Neural cell (in vitro differentiated cells): ENCODE measurements at regions not wholly inside any gene's neighbourhood (a gene's known extent, or its start where the extent isn't known, plus 50 kb on each side); places are given as distances from the start of the nearest gene placed in this dataset.

ENCODE experiments used
- H2AFZ ChIP-seq: fragments of 200-600, 300-800 bp; sonication (generic), shearing (Covaris generic); 2 replicates; pipeline ENCODE4 v1.6.0; 2014; ENCODE audit warnings: low read depth, mild to moderate bottlenecking, antibody characterized with exemption, low read length, moderate library complexity
- H3F3A ChIP-seq: fragments of 200-600 bp; shearing (Covaris generic); 2 replicates; pipeline ENCODE4 v1.6.1; 2016; ENCODE audit warnings: mild to moderate bottlenecking, moderate library complexity, mixed read lengths, antibody characterized with exemption, low read length; ENCODE audit not compliant: insufficient read depth, poor library complexity, severe bottlenecking
- H3K27ac ChIP-seq: fragments of 200-600, 300-800 bp; sonication (generic), shearing (Covaris generic); 2 replicates; pipeline ENCODE4 v1.5.1; 2014; ENCODE audit warnings: mild to moderate bottlenecking, low read length, moderate library complexity
- H3K27me3 ChIP-seq: fragments of 300-800, 200-600 bp; sonication (generic), shearing (Covaris generic); 2 replicates; pipeline ENCODE4 v1.6.0; 2014; ENCODE audit warnings: mild to moderate bottlenecking, low read depth, low read length, moderate library complexity; ENCODE audit not compliant: insufficient read depth
- H3K36me3 ChIP-seq: fragments of 300-800, 200-600 bp; sonication (generic), shearing (Covaris generic); 2 replicates; pipeline ENCODE4 v1.5.1; 2014; ENCODE audit warnings: mild to moderate bottlenecking, antibody characterized with exemption, low read length, moderate library complexity; ENCODE audit not compliant: insufficient read depth
- H3K4me2 ChIP-seq: fragments of 300-800, 200-600 bp; sonication (generic), shearing (Covaris generic); 2 replicates; pipeline ENCODE4 v1.6.0; 2014; ENCODE audit warnings: mild to moderate bottlenecking, low read length
- H3K4me3 ChIP-seq: fragments of 300-800, 200-600 bp; sonication (generic), shearing (Covaris generic); 2 replicates; pipeline ENCODE4 v1.5.1; 2014; ENCODE audit warnings: mild to moderate bottlenecking, low read length, moderate library complexity
- H3K79me2 ChIP-seq: fragments of 200-600 bp; shearing (Covaris generic); replicated peaks from 2 replicates; pipeline ENCODE4 v1.6.0; 2014; ENCODE audit warnings: mild to moderate bottlenecking, low read length, moderate library complexity; ENCODE audit not compliant: insufficient read depth
- H3K9ac ChIP-seq: fragments of 300-800, 200-600 bp; sonication (generic), shearing (Covaris generic); 2 replicates; pipeline ENCODE4 v1.6.1; 2016; ENCODE audit warnings: mild to moderate bottlenecking, low read length, mixed read lengths
- H3K9me2 ChIP-seq: fragments of 200-600 bp; shearing (Covaris generic); 2 replicates; pipeline ENCODE4 v1.6.1; 2016; ENCODE audit warnings: mild to moderate bottlenecking, low read length, mixed read lengths; ENCODE audit not compliant: insufficient read depth
- H3K9me3 ChIP-seq: fragments of 200-600, 300-800 bp; sonication (generic), shearing (Covaris generic); 2 replicates; pipeline ENCODE4 v1.6.1; 2016; ENCODE audit warnings: mild to moderate bottlenecking, mixed run types, low read length, moderate library complexity, mixed read lengths
- H4K20me1 ChIP-seq: fragments of 200-600 bp; shearing (Covaris generic); 2 replicates; pipeline ENCODE4 v1.6.1; 2016; ENCODE audit warnings: mild to moderate bottlenecking, mixed run types; ENCODE audit not compliant: insufficient read depth
- EP300 ChIP-seq: fragments of 450-650 bp; conservative IDR thresholded peaks from 2 replicates; pipeline ENCODE4 v1.6.1; 2014; ENCODE audit warnings: antibody characterized with exemption, mild to moderate bottlenecking, moderate library complexity; ENCODE audit not compliant: poor library complexity, severe bottlenecking
- EZH2 ChIP-seq: fragments of 200-600, 300-800 bp; shearing (Covaris generic), sonication (generic); IDR thresholded peaks from 2 replicates; pipeline ENCODE4 v1.6.1; 2014; ENCODE audit warnings: antibody characterized with exemption, low read length, borderline replicate concordance, mild to moderate bottlenecking; ENCODE audit not compliant: insufficient read depth, poor library complexity, severe bottlenecking
- MXI1 ChIP-seq: fragments of 450-650 bp; conservative IDR thresholded peaks from 2 replicates; pipeline ENCODE4 v1.6.1; 2014; ENCODE audit warnings: antibody characterized with exemption, mild to moderate bottlenecking; ENCODE audit not compliant: poor library complexity, severe bottlenecking
- POLR2AphosphoS5 ChIP-seq: IDR thresholded peaks from 2 replicates; pipeline ENCODE4 v1.6.1; 2012
- RAD21 ChIP-seq: fragments of 450-650 bp; conservative IDR thresholded peaks from 2 replicates; pipeline ENCODE4 v1.6.1; 2014; ENCODE audit warnings: antibody characterized with exemption, mild to moderate bottlenecking, moderate library complexity
- SMC3 ChIP-seq: fragments of 450-650 bp; conservative IDR thresholded peaks from 2 replicates; pipeline ENCODE4 v1.6.1; 2014; ENCODE audit warnings: antibody characterized with exemption, mild to moderate bottlenecking, moderate library complexity; ENCODE audit not compliant: poor library complexity
- TAF1 ChIP-seq: IDR thresholded peaks from 2 replicates; pipeline ENCODE4 v1.6.1; 2012; ENCODE audit warnings: low read depth
- TF ChIP-seq, protein P1 (sequence below): fragments of 450-650 bp; IDR thresholded peaks from 2 replicates; pipeline ENCODE4 v1.5.1; 2014; ENCODE audit warnings: antibody characterized with exemption, mild to moderate bottlenecking, moderate library complexity; ENCODE audit not compliant: poor library complexity, severe bottlenecking
- TF ChIP-seq, protein P2 (sequence below): IDR thresholded peaks from 2 replicates; pipeline ENCODE4 v1.6.1; 2012; ENCODE audit warnings: borderline replicate concordance

DNA sequence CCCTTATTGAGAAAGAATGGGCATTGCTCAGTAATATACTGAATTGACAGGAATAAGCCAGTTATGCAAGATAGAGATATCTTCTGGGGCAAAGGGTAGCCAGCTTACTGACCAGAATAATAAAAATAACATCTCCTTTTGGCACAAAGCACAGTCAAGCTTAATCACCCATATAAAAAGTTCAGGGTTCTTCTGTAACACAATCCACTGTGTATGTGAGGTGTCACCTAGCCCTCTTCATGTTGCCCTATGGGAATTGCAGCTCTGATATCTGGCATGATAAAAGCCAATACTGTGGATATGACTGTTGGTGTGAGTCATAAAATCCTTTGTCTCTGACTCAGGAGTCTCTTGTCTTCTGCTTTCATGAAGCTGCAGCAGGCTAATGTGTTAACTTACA lies 90.8 kb downstream of the DSEL start:
- Histone ChIP-seq H3K4me3 (no peak overlapping the region), H3K27me3 (no peaks in the 10 kb centered on the region), H3K4me2 (no peak overlapping the region), H3K9me3 (no peaks in the 10 kb centered on the region), H3F3A (no peaks in the 10 kb centered on the region), H3K9ac (no peak overlapping the region), H3K36me3 (no peaks in the 10 kb centered on the region), H3K79me2 (no peaks in the 10 kb centered on the region), H2AFZ (no peak overlapping the region), H3K27ac (no peak overlapping the region), H3K9me2 (no peaks in the 10 kb centered on the region), H4K20me1 (no peaks in the 10 kb centered on the region)
- no peak for TF ChIP-seq RAD21
- TF ChIP-seq TAF1, result no peak
- TF ChIP-seq, protein P1, sequence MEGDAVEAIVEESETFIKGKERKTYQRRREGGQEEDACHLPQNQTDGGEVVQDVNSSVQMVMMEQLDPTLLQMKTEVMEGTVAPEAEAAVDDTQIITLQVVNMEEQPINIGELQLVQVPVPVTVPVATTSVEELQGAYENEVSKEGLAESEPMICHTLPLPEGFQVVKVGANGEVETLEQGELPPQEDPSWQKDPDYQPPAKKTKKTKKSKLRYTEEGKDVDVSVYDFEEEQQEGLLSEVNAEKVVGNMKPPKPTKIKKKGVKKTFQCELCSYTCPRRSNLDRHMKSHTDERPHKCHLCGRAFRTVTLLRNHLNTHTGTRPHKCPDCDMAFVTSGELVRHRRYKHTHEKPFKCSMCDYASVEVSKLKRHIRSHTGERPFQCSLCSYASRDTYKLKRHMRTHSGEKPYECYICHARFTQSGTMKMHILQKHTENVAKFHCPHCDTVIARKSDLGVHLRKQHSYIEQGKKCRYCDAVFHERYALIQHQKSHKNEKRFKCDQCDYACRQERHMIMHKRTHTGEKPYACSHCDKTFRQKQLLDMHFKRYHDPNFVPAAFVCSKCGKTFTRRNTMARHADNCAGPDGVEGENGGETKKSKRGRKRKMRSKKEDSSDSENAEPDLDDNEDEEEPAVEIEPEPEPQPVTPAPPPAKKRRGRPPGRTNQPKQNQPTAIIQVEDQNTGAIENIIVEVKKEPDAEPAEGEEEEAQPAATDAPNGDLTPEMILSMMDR, result no peak
- no peak for TF ChIP-seq EZH2
- TF ChIP-seq SMC3, result no peak
- no peak for TF ChIP-seq POLR2AphosphoS5
- no peak for TF ChIP-seq MXI1
- TF ChIP-seq EP300, result no peak
- TF ChIP-seq, protein P2, sequence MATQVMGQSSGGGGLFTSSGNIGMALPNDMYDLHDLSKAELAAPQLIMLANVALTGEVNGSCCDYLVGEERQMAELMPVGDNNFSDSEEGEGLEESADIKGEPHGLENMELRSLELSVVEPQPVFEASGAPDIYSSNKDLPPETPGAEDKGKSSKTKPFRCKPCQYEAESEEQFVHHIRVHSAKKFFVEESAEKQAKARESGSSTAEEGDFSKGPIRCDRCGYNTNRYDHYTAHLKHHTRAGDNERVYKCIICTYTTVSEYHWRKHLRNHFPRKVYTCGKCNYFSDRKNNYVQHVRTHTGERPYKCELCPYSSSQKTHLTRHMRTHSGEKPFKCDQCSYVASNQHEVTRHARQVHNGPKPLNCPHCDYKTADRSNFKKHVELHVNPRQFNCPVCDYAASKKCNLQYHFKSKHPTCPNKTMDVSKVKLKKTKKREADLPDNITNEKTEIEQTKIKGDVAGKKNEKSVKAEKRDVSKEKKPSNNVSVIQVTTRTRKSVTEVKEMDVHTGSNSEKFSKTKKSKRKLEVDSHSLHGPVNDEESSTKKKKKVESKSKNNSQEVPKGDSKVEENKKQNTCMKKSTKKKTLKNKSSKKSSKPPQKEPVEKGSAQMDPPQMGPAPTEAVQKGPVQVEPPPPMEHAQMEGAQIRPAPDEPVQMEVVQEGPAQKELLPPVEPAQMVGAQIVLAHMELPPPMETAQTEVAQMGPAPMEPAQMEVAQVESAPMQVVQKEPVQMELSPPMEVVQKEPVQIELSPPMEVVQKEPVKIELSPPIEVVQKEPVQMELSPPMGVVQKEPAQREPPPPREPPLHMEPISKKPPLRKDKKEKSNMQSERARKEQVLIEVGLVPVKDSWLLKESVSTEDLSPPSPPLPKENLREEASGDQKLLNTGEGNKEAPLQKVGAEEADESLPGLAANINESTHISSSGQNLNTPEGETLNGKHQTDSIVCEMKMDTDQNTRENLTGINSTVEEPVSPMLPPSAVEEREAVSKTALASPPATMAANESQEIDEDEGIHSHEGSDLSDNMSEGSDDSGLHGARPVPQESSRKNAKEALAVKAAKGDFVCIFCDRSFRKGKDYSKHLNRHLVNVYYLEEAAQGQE, result no peak

DNA sequence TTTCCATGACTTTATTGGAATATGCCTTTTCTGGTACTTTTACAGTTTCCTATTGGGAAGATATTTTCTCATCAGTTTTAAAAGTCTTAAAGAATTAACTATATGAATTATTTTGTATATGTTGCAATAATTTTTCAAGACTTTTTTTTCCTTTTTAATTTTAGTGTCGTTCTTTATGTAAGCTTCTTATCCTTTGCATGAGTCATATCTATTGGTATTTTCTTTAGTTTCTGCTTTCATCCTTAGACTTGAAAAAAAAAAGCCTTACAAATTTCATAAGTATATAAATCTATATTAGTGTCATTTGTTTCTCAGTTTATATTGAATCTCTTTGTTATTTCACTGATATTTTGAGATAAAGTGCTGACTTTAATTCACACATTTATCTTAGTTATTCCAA lies 94.9 kb downstream of the DSEL start:
- Histone ChIP-seq H4K20me1 (no peaks in the 10 kb centered on the region), H3K9me3 (no peaks in the 10 kb centered on the region), H3K9me2 (no peaks in the 10 kb centered on the region), H3K9ac (no peak overlapping the region), H3K27me3 (no peaks in the 10 kb centered on the region), H3K4me3 (no peak overlapping the region), H2AFZ (no peak overlapping the region), H3K4me2 (no peak overlapping the region), H3K27ac (no peak overlapping the region), H3K36me3 (no peaks in the 10 kb centered on the region), H3K79me2 (no peaks in the 10 kb centered on the region), H3F3A (no peaks in the 10 kb centered on the region)
- no peak for TF ChIP-seq POLR2AphosphoS5
- TF ChIP-seq, protein P1, result no peak
- TF ChIP-seq EP300, result no peak
- no peak for TF ChIP-seq MXI1
- no peak for TF ChIP-seq SMC3
- no peak for TF ChIP-seq TAF1
- TF ChIP-seq RAD21, result no peak
- TF ChIP-seq, protein P2, result no peak
- TF ChIP-seq EZH2, result no peak
